ENCODE measurements at regions not wholly inside any gene's neighbourhood (a gene's known extent, or its start where the extent isn't known, plus 50 kb on each side); places are given as distances from the start of the nearest gene placed in this dataset.

GRCh38 chr10:117638664-117639200 lies 96.2 kb downstream of the EMX2 start:
- Histone ChIP-seq H3K4me3 (ENCODE audit: low read depth, low read length) (no peak overlapping the region), H3K9ac (ENCODE audit: low read depth, low read length) (no peak overlapping the region), H3K36me3 (ENCODE audit: control insufficient read depth, insufficient read depth, low read length) (no peaks in the 10 kb centered on the region), H3K27me3 (ENCODE audit: control insufficient read depth, insufficient read depth, low read length) (no peaks in the 10 kb centered on the region), H3K4me1 (ENCODE audit: control insufficient read depth, insufficient read depth, low read length) (no peaks in the 10 kb centered on the region), H3K9me3 (ENCODE audit: control insufficient read depth, insufficient read depth, low read length) (no peaks in the 10 kb centered on the region)

- no peaks in the 10 kb centered on the region for H3K9me3 ChIP-seq (ENCODE audit: control insufficient read depth, insufficient read depth, low read length)
- H3K36me3 ChIP-seq (ENCODE audit: control insufficient read depth, insufficient read depth, low read length), result no peaks in the 10 kb centered on the region
- H3K9ac ChIP-seq (ENCODE audit: low read depth, low read length), result no peak overlapping the region
- no peaks in the 10 kb centered on the region for H3K27me3 ChIP-seq (ENCODE audit: control insufficient read depth, insufficient read depth, low read length)
- no peaks in the 10 kb centered on the region for H3K4me1 ChIP-seq (ENCODE audit: control insufficient read depth, insufficient read depth, low read length)
- H3K4me3 ChIP-seq (ENCODE audit: low read depth, low read length), result no peak overlapping the region
Measured at GRCh38 chr10:117640406-117640805, 97.9 kb downstream of the EMX2 start.

GRCh38 chr10:117646718-117647117 lies 104.2 kb downstream of the EMX2 start:
- Histone ChIP-seq H3K9ac (ENCODE audit: low read depth, low read length) (no peak overlapping the region), H3K4me1 (ENCODE audit: control insufficient read depth, insufficient read depth, low read length) (no peaks in the 10 kb centered on the region), H3K9me3 (ENCODE audit: control insufficient read depth, insufficient read depth, low read length) (no peaks in the 10 kb centered on the region), H3K36me3 (ENCODE audit: control insufficient read depth, insufficient read depth, low read length) (no peaks in the 10 kb centered on the region), H3K4me3 (ENCODE audit: low read depth, low read length) (no peak overlapping the region), H3K27me3 (ENCODE audit: control insufficient read depth, insufficient read depth, low read length) (no peaks in the 10 kb centered on the region)

GRCh38 chr10:117647306-117647705 lies 104.8 kb downstream of the EMX2 start:
- Histone ChIP-seq H3K4me3 (ENCODE audit: low read depth, low read length) (no peak overlapping the region), H3K9ac (ENCODE audit: low read depth, low read length) (no peak overlapping the region), H3K27me3 (ENCODE audit: control insufficient read depth, insufficient read depth, low read length) (no peaks in the 10 kb centered on the region), H3K9me3 (ENCODE audit: control insufficient read depth, insufficient read depth, low read length) (no peaks in the 10 kb centered on the region), H3K4me1 (ENCODE audit: control insufficient read depth, insufficient read depth, low read length) (no peaks in the 10 kb centered on the region), H3K36me3 (ENCODE audit: control insufficient read depth, insufficient read depth, low read length) (no peaks in the 10 kb centered on the region)

DNA sequence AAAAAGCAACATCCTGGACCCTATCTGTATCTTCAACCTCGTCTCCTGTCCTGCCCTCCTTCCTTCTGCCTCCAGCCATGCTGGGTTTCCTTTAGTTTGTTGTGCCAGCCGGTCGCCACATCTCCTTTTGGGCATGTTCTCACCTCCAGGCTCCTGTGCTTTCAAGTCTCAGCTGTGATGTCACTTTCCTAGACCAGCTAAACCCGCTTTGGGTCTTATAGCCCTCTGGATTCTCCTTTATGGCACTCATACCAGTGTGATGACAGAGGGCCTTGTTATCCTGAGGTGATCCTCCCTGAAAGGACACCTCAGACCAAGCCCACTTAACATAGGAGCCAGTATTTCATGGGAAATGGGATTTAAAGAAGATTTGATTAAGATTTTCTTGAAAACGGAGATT lies 108.6 kb downstream of the EMX2 start:
- Histone ChIP-seq H3K4me1 (ENCODE audit: control insufficient read depth, insufficient read depth, low read length) (no peaks in the 10 kb centered on the region), H3K9ac (ENCODE audit: low read depth, low read length) (no peak overlapping the region)

DNA sequence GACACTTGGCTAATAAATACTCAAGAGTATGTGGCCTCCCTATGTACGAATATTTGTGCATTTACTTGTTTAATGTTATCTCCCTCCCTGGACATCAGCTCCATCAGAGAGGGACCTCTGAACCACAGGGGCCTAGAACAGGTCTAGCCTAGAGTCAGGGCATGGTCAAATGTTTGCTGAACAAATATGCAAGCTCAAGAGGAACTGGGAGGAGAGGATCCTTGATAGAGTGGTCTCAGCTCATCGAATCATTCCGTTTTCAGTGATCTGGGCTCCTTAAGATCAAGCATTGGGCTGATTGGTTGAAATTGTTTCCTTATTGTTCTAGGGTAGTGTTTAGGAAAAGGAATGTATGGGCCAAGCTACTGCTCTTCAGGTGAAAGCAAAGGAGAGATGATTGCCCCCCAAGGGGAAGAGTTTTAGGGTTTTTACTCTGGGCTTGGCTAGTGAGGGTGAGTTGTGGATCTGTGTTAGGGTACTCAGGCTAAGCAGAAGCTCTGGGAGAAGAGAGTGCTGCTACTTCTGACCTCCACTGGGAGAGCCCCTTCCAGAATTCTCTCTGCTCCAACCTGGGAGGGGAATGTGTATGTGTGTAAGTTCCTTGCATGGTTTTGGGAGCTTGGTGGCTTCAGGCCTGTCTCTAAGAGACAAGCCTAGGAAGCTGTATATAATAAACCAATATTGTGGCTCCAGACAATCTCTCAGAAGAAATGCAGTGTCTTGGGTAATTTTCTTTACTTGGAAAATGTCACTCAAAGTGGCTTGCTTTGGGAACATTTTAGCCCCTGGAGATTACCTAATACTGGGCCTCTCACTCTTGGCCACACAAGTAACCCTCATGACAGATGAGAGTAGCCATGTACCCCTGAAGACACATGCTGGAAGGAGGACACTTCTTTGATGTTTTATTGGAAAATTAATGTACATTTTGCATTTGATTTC lies 110.0 kb downstream of the EMX2 start:
- no peaks in the 10 kb centered on the region for H3K9me3 ChIP-seq (ENCODE audit: control insufficient read depth, insufficient read depth, low read length)
- no peak overlapping the region for H3K4me3 ChIP-seq (ENCODE audit: low read depth, low read length)
- no peaks in the 10 kb centered on the region for H3K4me1 ChIP-seq (ENCODE audit: control insufficient read depth, insufficient read depth, low read length)
- no peaks in the 10 kb centered on the region for H3K27me3 ChIP-seq (ENCODE audit: control insufficient read depth, insufficient read depth, low read length)
- no peaks in the 10 kb centered on the region for H3K36me3 ChIP-seq (ENCODE audit: control insufficient read depth, insufficient read depth, low read length)
- H3K9ac ChIP-seq (ENCODE audit: low read depth, low read length), result no peak overlapping the region

More for the DNA sequence above, 108.6 kb downstream of the EMX2 start:
- no peaks in the 10 kb centered on the region for H3K9me3 ChIP-seq (ENCODE audit: control insufficient read depth, insufficient read depth, low read length)
- H3K27me3 ChIP-seq (ENCODE audit: control insufficient read depth, insufficient read depth, low read length), result no peaks in the 10 kb centered on the region
- H3K36me3 ChIP-seq (ENCODE audit: control insufficient read depth, insufficient read depth, low read length), result no peaks in the 10 kb centered on the region
- H3K4me3 ChIP-seq (ENCODE audit: low read depth, low read length), result no peak overlapping the region

- Histone ChIP-seq H3K4me3 (ENCODE audit: low read depth, low read length) (no peak overlapping the region), H3K27me3 (ENCODE audit: control insufficient read depth, insufficient read depth, low read length) (no peaks in the 10 kb centered on the region), H3K36me3 (ENCODE audit: control insufficient read depth, insufficient read depth, low read length) (no peaks in the 10 kb centered on the region), H3K9ac (ENCODE audit: low read depth, low read length) (no peak overlapping the region), H3K9me3 (ENCODE audit: control insufficient read depth, insufficient read depth, low read length) (no peaks in the 10 kb centered on the region), H3K4me1 (ENCODE audit: control insufficient read depth, insufficient read depth, low read length) (no peaks in the 10 kb centered on the region)
Measured at GRCh38 chr10:117653170-117653515, 110.6 kb downstream of the EMX2 start.

DNA sequence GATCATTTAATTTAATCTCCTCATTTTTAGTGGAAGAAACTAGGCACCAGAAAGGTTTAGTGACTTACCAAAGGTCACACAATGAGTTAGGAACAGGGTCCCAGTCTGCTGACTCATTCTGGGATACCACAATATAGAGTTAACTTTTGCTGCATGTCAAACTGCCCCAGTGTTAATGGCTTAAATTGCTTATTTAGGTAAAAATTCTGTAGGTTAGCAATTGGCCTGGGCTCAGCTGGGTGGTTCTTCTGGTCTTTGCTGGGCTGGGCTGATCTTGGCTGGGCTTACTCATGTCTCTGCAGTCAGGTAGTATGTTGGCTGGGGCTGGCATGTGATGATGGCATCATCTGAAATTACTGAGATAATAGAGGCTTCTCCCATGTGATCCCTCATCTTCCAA lies 111.6 kb downstream of the EMX2 start:
- H3K36me3 ChIP-seq (ENCODE audit: control insufficient read depth, insufficient read depth, low read length), result no peaks in the 10 kb centered on the region
- H3K9me3 ChIP-seq (ENCODE audit: control insufficient read depth, insufficient read depth, low read length), result no peaks in the 10 kb centered on the region
- H3K4me1 ChIP-seq (ENCODE audit: control insufficient read depth, insufficient read depth, low read length), result no peaks in the 10 kb centered on the region
- H3K27me3 ChIP-seq (ENCODE audit: control insufficient read depth, insufficient read depth, low read length), result no peaks in the 10 kb centered on the region
- no peak overlapping the region for H3K4me3 ChIP-seq (ENCODE audit: low read depth, low read length)
- no peak overlapping the region for H3K9ac ChIP-seq (ENCODE audit: low read depth, low read length)

DNA sequence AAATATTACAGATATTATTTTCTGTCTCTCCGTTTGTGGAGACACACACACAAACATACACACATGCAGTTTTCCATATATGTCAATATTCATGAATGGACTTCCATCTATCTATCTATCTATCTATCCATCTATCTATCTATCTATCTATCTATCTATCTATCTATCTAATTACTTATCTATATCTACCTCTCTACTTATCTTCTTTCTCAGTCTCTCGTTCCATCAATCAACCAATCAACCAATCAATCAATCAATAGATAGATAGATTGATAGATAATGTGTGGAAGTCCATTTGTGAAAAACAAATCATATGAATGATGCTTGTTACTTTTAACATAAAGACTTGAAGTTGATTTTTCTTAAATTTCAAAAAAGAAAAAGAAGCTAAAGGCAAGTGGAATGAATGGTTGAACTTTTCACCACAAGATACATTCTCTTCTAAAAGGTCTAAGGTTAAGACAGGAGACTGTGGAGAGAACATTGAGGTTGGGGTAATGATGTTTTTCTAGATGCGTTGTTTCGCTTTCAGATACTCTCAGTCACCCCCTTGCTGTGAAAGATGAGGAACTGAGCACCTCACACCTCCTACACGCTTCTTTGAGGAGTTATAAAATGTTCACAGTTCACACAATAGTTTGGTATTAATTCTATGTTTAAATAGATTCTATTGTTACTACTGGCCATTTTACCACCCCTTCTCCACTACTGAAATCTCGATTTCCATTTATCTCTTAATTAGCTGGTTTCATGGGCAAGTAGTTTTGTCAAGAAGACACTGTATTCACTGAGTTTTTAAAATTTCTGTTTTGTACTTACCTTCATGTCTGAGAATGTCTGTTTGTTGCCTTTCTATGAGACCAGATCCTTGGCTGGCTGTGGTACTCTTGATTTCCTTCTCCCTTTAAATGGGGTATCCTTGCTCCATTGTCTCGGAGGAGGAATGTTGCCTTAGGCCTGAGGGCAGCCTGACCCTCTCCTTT lies 114.1 kb downstream of the EMX2 start:
- Histone ChIP-seq H3K4me3 (ENCODE audit: low read depth, low read length) (no peak overlapping the region), H3K36me3 (ENCODE audit: control insufficient read depth, insufficient read depth, low read length) (no peaks in the 10 kb centered on the region), H3K9me3 (ENCODE audit: control insufficient read depth, insufficient read depth, low read length) (no peaks in the 10 kb centered on the region), H3K4me1 (ENCODE audit: control insufficient read depth, insufficient read depth, low read length) (no peaks in the 10 kb centered on the region), H3K27me3 (ENCODE audit: control insufficient read depth, insufficient read depth, low read length) (no peaks in the 10 kb centered on the region), H3K9ac (ENCODE audit: low read depth, low read length) (no peak overlapping the region)

GRCh38 chr10:117661316-117661715 lies 118.8 kb downstream of the EMX2 start:
- Histone ChIP-seq H3K4me3 (ENCODE audit: low read depth, low read length) (no peak overlapping the region), H3K9ac (ENCODE audit: low read depth, low read length) (no peak overlapping the region), H3K36me3 (ENCODE audit: control insufficient read depth, insufficient read depth, low read length) (no peaks in the 10 kb centered on the region), H3K9me3 (ENCODE audit: control insufficient read depth, insufficient read depth, low read length) (no peaks in the 10 kb centered on the region), H3K27me3 (ENCODE audit: control insufficient read depth, insufficient read depth, low read length) (no peaks in the 10 kb centered on the region), H3K4me1 (ENCODE audit: control insufficient read depth, insufficient read depth, low read length) (no peaks in the 10 kb centered on the region)

DNA sequence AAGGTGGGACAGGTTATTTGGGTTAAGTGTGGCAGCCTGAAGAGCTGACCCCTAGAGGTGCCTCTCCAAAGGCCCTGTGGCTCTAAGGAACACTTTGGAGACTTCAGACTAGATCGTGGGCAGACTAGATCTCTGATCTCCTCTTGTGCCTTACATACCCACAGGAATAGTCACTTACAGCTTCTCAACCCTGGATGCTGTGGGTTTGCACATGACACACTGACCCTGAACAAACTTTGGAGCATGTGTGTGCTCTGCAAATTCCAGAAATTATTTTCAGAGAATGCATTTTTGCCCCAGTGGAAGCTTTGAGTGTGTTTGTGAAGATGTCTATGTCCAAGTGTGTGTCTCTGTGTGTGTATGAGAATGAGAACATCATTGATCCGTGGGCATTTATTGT lies 119.6 kb downstream of the EMX2 start:
- Histone ChIP-seq H3K9me3 (ENCODE audit: control insufficient read depth, insufficient read depth, low read length) (no peaks in the 10 kb centered on the region), H3K4me3 (ENCODE audit: low read depth, low read length) (no peak overlapping the region), H3K27me3 (ENCODE audit: control insufficient read depth, insufficient read depth, low read length) (no peaks in the 10 kb centered on the region), H3K36me3 (ENCODE audit: control insufficient read depth, insufficient read depth, low read length) (no peaks in the 10 kb centered on the region), H3K9ac (ENCODE audit: low read depth, low read length) (no peak overlapping the region), H3K4me1 (ENCODE audit: control insufficient read depth, insufficient read depth, low read length) (no peaks in the 10 kb centered on the region)
